ENCODE measurements at regions not wholly inside any gene's neighbourhood (a gene's known extent, or its start where the extent isn't known, plus 50 kb on each side); places are given as distances from the start of the nearest gene placed in this dataset.
"Not testable (repeated sequence)": the region's sequence is repeated elsewhere in the genome, so short reads cannot be mapped to it uniquely, and the experiment has no call there.

- DNase-seq: no peak
Observed at GRCh38 chr14:26655128-26655527, 57.3 kb upstream of the NOVA1 start.

GRCh38 chr14:26663506-26663905 lies 65.7 kb upstream of the NOVA1 start:
- DNase-seq: no peak

GRCh38 chr14:26678732-26679420 lies 81.0 kb upstream of the NOVA1 start:
- DNase-seq: not testable (repeated sequence)

GRCh38 chr14:26685401-26685800 lies 87.6 kb upstream of the NOVA1 start:
- no peak for DNase-seq

- no peak for DNase-seq
Observed at GRCh38 chr14:26687301-26687837, 89.5 kb upstream of the NOVA1 start.

GRCh38 chr14:26694521-26694920 lies 96.7 kb upstream of the NOVA1 start:
- DNase-seq: no peak

GRCh38 chr14:26702721-26703230 lies 104.9 kb upstream of the NOVA1 start:
- DNase-seq: no peak

- DNase-seq: no peak
Observed at GRCh38 chr14:26703686-26704366, 106.0 kb upstream of the NOVA1 start.

GRCh38 chr14:26707234-26707633 lies 109.4 kb upstream of the NOVA1 start:
- DNase-seq: no peak

GRCh38 chr14:26709019-26709418 lies 111.2 kb upstream of the NOVA1 start:
- no peak for DNase-seq

GRCh38 chr14:26719514-26719913 lies 121.7 kb upstream of the NOVA1 start:
- no peak for DNase-seq

GRCh38 chr14:26722258-26722657 lies 124.4 kb upstream of the NOVA1 start:
- DNase-seq: no peak

GRCh38 chr14:26729851-26730250 lies 132.0 kb upstream of the NOVA1 start:
- DNase-seq: no peak

- DNase-seq: no peak
Observed at GRCh38 chr14:26730929-26731618, 133.2 kb upstream of the NOVA1 start.

GRCh38 chr14:26735811-26736210 lies 138.0 kb upstream of the NOVA1 start:
- DNase-seq: no peak

- DNase-seq: no peak
Observed at GRCh38 chr14:26738571-26738970, 140.7 kb upstream of the NOVA1 start.

- DNase-seq: no peak
Observed at GRCh38 chr14:26741711-26742212, 143.9 kb upstream of the NOVA1 start.

GRCh38 chr14:26743284-26743683 lies 145.5 kb upstream of the NOVA1 start:
- no peak for DNase-seq

- DNase-seq: no peak
Observed at GRCh38 chr14:26744903-26745302, 147.1 kb upstream of the NOVA1 start.

GRCh38 chr14:26761532-26761931 lies 163.7 kb upstream of the NOVA1 start:
- DNase-seq: no peak

GRCh38 chr14:26765301-26765700 lies 167.5 kb upstream of the NOVA1 start:
- no peak for DNase-seq

- DNase-seq: no peak
Observed at GRCh38 chr14:26765768-26766520, 168.1 kb upstream of the NOVA1 start.

- no peak for DNase-seq
Observed at GRCh38 chr14:26766726-26767125, 168.9 kb upstream of the NOVA1 start.
